ENCODE measurements at regions not wholly inside any gene's neighbourhood (a gene's known extent, or its start where the extent isn't known, plus 50 kb on each side); places are given as distances from the start of the nearest gene placed in this dataset.
"Not testable (repeated sequence)": the region's sequence is repeated elsewhere in the genome, so short reads cannot be mapped to it uniquely, and the experiment has no call there.

GRCh38 chr11:134980819-134981710 lies 569.0 kb upstream of the B3GAT1 start:
- no peak for DNase-seq (ENCODE audit: low read depth in 3 of 3, low spot score in 2 of 3)

GRCh38 chr11:134979089-134979457 lies 567.0 kb upstream of the B3GAT1 start:
- DNase-seq (ENCODE audit: low read depth in 3 of 3, low spot score in 2 of 3): not testable (repeated sequence)

GRCh38 chr11:134978388-134979088 lies 566.5 kb upstream of the B3GAT1 start:
- DNase-seq (ENCODE audit: low read depth in 3 of 3, low spot score in 2 of 3): no peak

GRCh38 chr11:134976551-134976950 lies 564.5 kb upstream of the B3GAT1 start:
- no peak for DNase-seq (ENCODE audit: low read depth in 3 of 3, low spot score in 2 of 3)

GRCh38 chr11:134975866-134976376 lies 563.9 kb upstream of the B3GAT1 start:
- DNase-seq (ENCODE audit: low read depth in 3 of 3, low spot score in 2 of 3): no peak

- no peak for DNase-seq (ENCODE audit: low read depth in 3 of 3, low spot score in 2 of 3)
Measured at GRCh38 chr11:134973801-134974200, 561.8 kb upstream of the B3GAT1 start.

- DNase-seq (ENCODE audit: low read depth in 3 of 3, low spot score in 2 of 3): no peak
Measured at GRCh38 chr11:134971381-134971780, 559.3 kb upstream of the B3GAT1 start.

- DNase-seq (ENCODE audit: low read depth in 3 of 3, low spot score in 2 of 3): no peak
Measured at GRCh38 chr11:134967746-134968145, 555.7 kb upstream of the B3GAT1 start.

GRCh38 chr11:134961386-134961785 lies 549.3 kb upstream of the B3GAT1 start:
- DNase-seq (ENCODE audit: low read depth in 3 of 3, low spot score in 2 of 3): not testable (repeated sequence)

- DNase-seq (ENCODE audit: low read depth in 3 of 3, low spot score in 2 of 3): no peak
Measured at GRCh38 chr11:134958870-134959269, 546.8 kb upstream of the B3GAT1 start.

GRCh38 chr11:134958336-134958640 lies 546.2 kb upstream of the B3GAT1 start:
- no peak for DNase-seq (ENCODE audit: low read depth in 3 of 3, low spot score in 2 of 3)

- no peak for DNase-seq (ENCODE audit: low read depth in 3 of 3, low spot score in 2 of 3)
Measured at GRCh38 chr11:134957540-134958335, 545.7 kb upstream of the B3GAT1 start.

GRCh38 chr11:134956450-134957210 lies 544.6 kb upstream of the B3GAT1 start:
- no peak for DNase-seq (ENCODE audit: low read depth in 3 of 3, low spot score in 2 of 3)

- DNase-seq (ENCODE audit: low read depth in 3 of 3, low spot score in 2 of 3): not testable (repeated sequence)
Measured at GRCh38 chr11:134955970-134956369, 543.9 kb upstream of the B3GAT1 start.

- no peak for DNase-seq (ENCODE audit: low read depth in 3 of 3, low spot score in 2 of 3)
Measured at GRCh38 chr11:134955281-134955680, 543.2 kb upstream of the B3GAT1 start.

- DNase-seq (ENCODE audit: low read depth in 3 of 3, low spot score in 2 of 3): not testable (repeated sequence)
Measured at GRCh38 chr11:134954456-134954855, 542.4 kb upstream of the B3GAT1 start.

- not testable (repeated sequence) for DNase-seq (ENCODE audit: low read depth in 3 of 3, low spot score in 2 of 3)
Measured at GRCh38 chr11:134953417-134953970, 541.5 kb upstream of the B3GAT1 start.

GRCh38 chr11:134951305-134951700 lies 539.3 kb upstream of the B3GAT1 start:
- no peak for DNase-seq (ENCODE audit: low read depth in 3 of 3, low spot score in 2 of 3)

- no peak for DNase-seq (ENCODE audit: low read depth in 3 of 3, low spot score in 2 of 3)
Measured at GRCh38 chr11:134950692-134951304, 538.8 kb upstream of the B3GAT1 start.

Measured in right renal cortex interstitium (tissue), 3 donors.